Psoas muscle (tissue), 7 donors: ENCODE measurements at regions not wholly inside any gene's neighbourhood (a gene's known extent, or its start where the extent isn't known, plus 50 kb on each side); places are given as distances from the start of the nearest gene placed in this dataset.
"Not testable (repeated sequence)": the region's sequence is repeated elsewhere in the genome, so short reads cannot be mapped to it uniquely, and the experiment has no call there.

ENCODE experiments used
- ATAC-seq, 4 donors: fragments of 200-7000 bp; cut with Tn5 transposase; one replicate each; pipeline ENCODE4 v1.9.1; 2020; ENCODE audit warnings: moderate library complexity in 3 of 4, mild to moderate bottlenecking in 2 of 4
- DNase-seq, 2 donors: peaks; one replicate each; pipeline ENCODE4 v3.0.0-alpha.2; 2020
- H3K27ac ChIP-seq: fragments of 200-600 bp; one replicate; pipeline ENCODE4 v1.8.0; 2022
- H3K27me3 ChIP-seq, 3 donors: fragments of 200-600 bp in 1 of 3; one replicate each; pipeline versions ENCODE4 v1.6.1 to v1.8.0; 2013 to 2022; ENCODE audit warnings: low read length in 2 of 3, mild to moderate bottlenecking in 2 of 3, moderate library complexity in 1 of 3; ENCODE audit not compliant: insufficient read depth in 3 of 3
- H3K36me3 ChIP-seq, 2 donors: fragments of 200-600 bp in 1 of 2; one replicate each; pipeline versions ENCODE4 v1.6.1 to v1.8.0; 2013 to 2022; ENCODE audit warnings: low read depth in 1 of 2, mild to moderate bottlenecking in 1 of 2, moderate library complexity in 1 of 2; ENCODE audit not compliant: insufficient read depth in 1 of 2
- H3K4me1 ChIP-seq: fragments of 200-600 bp; one replicate; pipeline ENCODE4 v1.8.0; 2022
- H3K4me3 ChIP-seq: fragments of 200-600 bp; one replicate; pipeline ENCODE4 v1.8.0; 2022; ENCODE audit warnings: mild to moderate bottlenecking
- H3K9me3 ChIP-seq: fragments of 200-600 bp; one replicate; pipeline ENCODE4 v1.8.0; 2022
- CTCF ChIP-seq: fragments of 200-600 bp; IDR thresholded peaks from one replicate; pipeline ENCODE4 v1.8.0; 2022; ENCODE audit warnings: antibody characterized with exemption
- WGBS, 3 donors: extraction: QIAGEN DNeasy Blood & Tissue Kit; methylation state at CpG; one replicate each; pipeline versions ENCODE4 v1.1.6 to v1.1.7; 2013; 5-methylcytosine and 5-hydroxymethylcytosine counted together
- intact Hi-C, 2 donors: fragments of 100-400 bp; cut with DNase I; formaldehyde crosslinking; loops; one replicate each; pipeline versions ENCODE4 v1.11.0 to v1.14.2; 2022
- donor health status: healthy with polysubstance abuse.
- donor health status: DM: no; HTN: no; CAD: no; lungs with moderate emphysema.
- donor health status: Bipolar disorder and iron deficiency.
- donor health status: healthy.
- donor health status: DM: yes; HTN: yes; CAD: no.
- donor health status: DM: no; HTN: no; CAD: no.
- donor health status: DM: yes; HTN: yes; CAD: no.

GRCh38 chr7:69430384-69431021 lies 167.8 kb upstream of the AUTS2 start:
- intact Hi-C loops, result no loop called here
- no peaks in the 10 kb centered on the region for H3K36me3 ChIP-seq
- TF ChIP-seq CTCF, result no peak
- H3K27me3 ChIP-seq, result peaks cover 0 to 3% (median 0%) of the 10 kb centered on the region in 3 donors
- WGBS, 3 donors, result 46 to 56% (median 51%) methylated on average over 16 of the region's 16 CpGs
- H3K27ac ChIP-seq, result no peak overlapping the region
- ATAC-seq (peak in 2 of 4 donors; percentile 22 to 29), DNase-seq (peak; percentile 21 to 64)
- H3K4me3 ChIP-seq, result peak overlapping the region; percentile 20
- no peaks in the 10 kb centered on the region for H3K9me3 ChIP-seq
- H3K4me1 ChIP-seq, result no peaks in the 10 kb centered on the region

- DNase-seq, result no peak
- no peak overlapping the region for H3K27ac ChIP-seq
- peaks cover 0 to 3% (median 0%) of the 10 kb centered on the region in 3 donors for H3K27me3 ChIP-seq
- H3K4me3 ChIP-seq, result no peak overlapping the region
- no peak for ATAC-seq
- no peaks in the 10 kb centered on the region for H3K9me3 ChIP-seq
- H3K36me3 ChIP-seq, result no peaks in the 10 kb centered on the region
- intact Hi-C loops, result no loop called here
- H3K4me1 ChIP-seq, result no peaks in the 10 kb centered on the region
- no peak for TF ChIP-seq CTCF
- WGBS, 3 donors, result 93 to 98% (median 95%) methylated on average over 4 of the region's 4 CpGs
Observed at GRCh38 chr7:69431626-69432025, 166.6 kb upstream of the AUTS2 start.

- H3K36me3 ChIP-seq, H3K4me1 ChIP-seq, H3K27ac ChIP-seq, DNase-seq, intact Hi-C loops, H3K27me3 ChIP-seq, H3K9me3 ChIP-seq, H3K4me3 ChIP-seq, ATAC-seq: not testable (repeated sequence)
- WGBS, 3 donors, result 67 to 82% (median 79%) methylated on average over 5 of the region's 5 CpGs
Observed at GRCh38 chr7:69432276-69432675, 166.0 kb upstream of the AUTS2 start.

GRCh38 chr7:69433081-69433480 lies 165.2 kb upstream of the AUTS2 start:
- H3K9me3 ChIP-seq, result no peaks in the 10 kb centered on the region
- ATAC-seq (no peak), DNase-seq (no peak)
- H3K27me3 ChIP-seq, result peaks cover 0 to 3% (median 0%) of the 10 kb centered on the region in 3 donors
- TF ChIP-seq CTCF, result no peak
- no peaks in the 10 kb centered on the region for H3K36me3 ChIP-seq
- H3K4me1 ChIP-seq, result no peaks in the 10 kb centered on the region
- intact Hi-C loops, result no loop called here
- no peak overlapping the region for H3K4me3 ChIP-seq
- no peak overlapping the region for H3K27ac ChIP-seq
- WGBS, 3 donors, result 78 to 86% (median 84%) methylated on average over 1 of the region's 1 CpG

- Histone ChIP-seq H3K36me3 (no peaks in the 10 kb centered on the region), H3K4me3 (no peak overlapping the region), H3K27ac (no peak overlapping the region), H3K9me3 (no peaks in the 10 kb centered on the region), H3K4me1 (no peaks in the 10 kb centered on the region), H3K27me3 (peaks cover 0 to 2% (median 0%) of the 10 kb centered on the region in 3 donors)
- 71 to 79% (median 76%) methylated on average over 5 of the region's 5 CpGs for WGBS, 3 donors
- no peak for TF ChIP-seq CTCF
- no peak for DNase-seq
- no peak for ATAC-seq
- intact Hi-C loops, result no loop called here
Observed at GRCh38 chr7:69434398-69434815, 163.9 kb upstream of the AUTS2 start.
